ENCODE measurements at regions not wholly inside any gene's neighbourhood (a gene's known extent, or its start where the extent isn't known, plus 50 kb on each side); places are given as distances from the start of the nearest gene placed in this dataset.
"Not testable (repeated sequence)": the region's sequence is repeated elsewhere in the genome, so short reads cannot be mapped to it uniquely, and the experiment has no call there.

- no peak for DNase-seq (ENCODE audit: low read depth)
These were observed 99.2 kb upstream of the ZDHHC17 start for GRCh38 chr12:76664731-76665130.

- no peak for DNase-seq (ENCODE audit: low read depth)
These were observed 97.6 kb upstream of the ZDHHC17 start for GRCh38 chr12:76666290-76666835.

GRCh38 chr12:76669981-76670380, 93.9 kb upstream of the ZDHHC17 start:
- no peak for DNase-seq (ENCODE audit: low read depth)

- no peak for DNase-seq (ENCODE audit: low read depth)
These were observed 93.1 kb upstream of the ZDHHC17 start for GRCh38 chr12:76670776-76671175.

GRCh38 chr12:76674669-76675315, 89.1 kb upstream of the ZDHHC17 start:
- no peak for DNase-seq (ENCODE audit: low read depth)

GRCh38 chr12:76676261-76676660, 87.7 kb upstream of the ZDHHC17 start:
- DNase-seq (ENCODE audit: low read depth) = not testable (repeated sequence)

- DNase-seq (ENCODE audit: low read depth) = no peak
These were observed 84.9 kb upstream of the ZDHHC17 start for GRCh38 chr12:76678992-76679391.

GRCh38 chr12:76679778-76680177, 84.1 kb upstream of the ZDHHC17 start:
- DNase-seq (ENCODE audit: low read depth) = no peak

- no peak for DNase-seq (ENCODE audit: low read depth)
These were observed 83.0 kb upstream of the ZDHHC17 start for GRCh38 chr12:76680940-76681339.

- no peak for DNase-seq (ENCODE audit: low read depth)
These were observed 78.7 kb upstream of the ZDHHC17 start for GRCh38 chr12:76685246-76685678.

- no peak for DNase-seq (ENCODE audit: low read depth)
These were observed 75.9 kb upstream of the ZDHHC17 start for GRCh38 chr12:76687981-76688380.

GRCh38 chr12:76688631-76689030, 75.3 kb upstream of the ZDHHC17 start:
- no peak for DNase-seq (ENCODE audit: low read depth)

- no peak for DNase-seq (ENCODE audit: low read depth)
These were observed 72.8 kb upstream of the ZDHHC17 start for GRCh38 chr12:76690921-76691700.

- no peak for DNase-seq (ENCODE audit: low read depth)
These were observed 71.1 kb upstream of the ZDHHC17 start for GRCh38 chr12:76692846-76693245.

GRCh38 chr12:76694369-76694768, 69.5 kb upstream of the ZDHHC17 start:
- no peak for DNase-seq (ENCODE audit: low read depth)

- DNase-seq (ENCODE audit: low read depth) = no peak
These were observed 67.7 kb upstream of the ZDHHC17 start for GRCh38 chr12:76696186-76696585.

GRCh38 chr12:76697849-76698248, 66.1 kb upstream of the ZDHHC17 start:
- no peak for DNase-seq (ENCODE audit: low read depth)

GRCh38 chr12:76698316-76698715, 65.6 kb upstream of the ZDHHC17 start:
- no peak for DNase-seq (ENCODE audit: low read depth)

- no peak for DNase-seq (ENCODE audit: low read depth)
These were observed 64.9 kb upstream of the ZDHHC17 start for GRCh38 chr12:76698966-76699365.

GRCh38 chr12:76701690-76702089, 62.2 kb upstream of the ZDHHC17 start:
- DNase-seq (ENCODE audit: low read depth) = no peak

- DNase-seq (ENCODE audit: low read depth) = no peak
These were observed 61.0 kb upstream of the ZDHHC17 start for GRCh38 chr12:76702946-76703345.

- no peak for DNase-seq (ENCODE audit: low read depth)
These were observed 59.2 kb upstream of the ZDHHC17 start for GRCh38 chr12:76704693-76705092.

- no peak for DNase-seq (ENCODE audit: low read depth)
These were observed 57.8 kb upstream of the ZDHHC17 start for GRCh38 chr12:76706101-76706500.
